Left lung (tissue), 4 donors: ENCODE measurements at regions not wholly inside any gene's neighbourhood (a gene's known extent, or its start where the extent isn't known, plus 50 kb on each side); places are given as distances from the start of the nearest gene placed in this dataset.

Source experiments
- ATAC-seq: fragments of 200-7000 bp; cut with Tn5 transposase; one replicate; pipeline ENCODE4 v1.9.1; 2020; ENCODE audit warnings: moderate library complexity
- DNase-seq, 4 donors: peaks; one replicate each; pipeline ENCODE4 v3.0.0-alpha.2; 2013 to 2020
- H3K27ac ChIP-seq, 2 donors: fragments of 200-600 bp; sonication (generic) in 1 of 2; one replicate each; pipeline versions ENCODE4 v1.5.0 to v1.8.0; 2020 to 2021
- H3K27me3 ChIP-seq, 2 donors: fragments of 200-600 bp; sonication (generic) in 1 of 2; one replicate each; pipeline versions ENCODE4 v1.5.0 to v1.8.0; 2020 to 2021
- H3K36me3 ChIP-seq, 2 donors: fragments of 200-600 bp; sonication (generic) in 1 of 2; one replicate each; pipeline versions ENCODE4 v1.5.0 to v1.8.0; 2020 to 2021
- H3K4me1 ChIP-seq, 2 donors: fragments of 200-600 bp; one replicate each; pipeline ENCODE4 v1.8.0; 2021
- H3K4me3 ChIP-seq, 2 donors: fragments of 200-600 bp; sonication (generic) in 1 of 2; one replicate each; pipeline versions ENCODE4 v1.5.0 to v1.8.0; 2020 to 2021; ENCODE audit warnings: mild to moderate bottlenecking in 1 of 2
- H3K9me3 ChIP-seq, 2 donors: fragments of 200-600 bp; sonication (generic) in 1 of 2; one replicate each; pipeline versions ENCODE4 v1.5.0 to v1.8.0; 2020 to 2021
- intact Hi-C, 2 donors: fragments of 100-400 bp; cut with DNase I; formaldehyde crosslinking; loops; one replicate each; pipeline versions ENCODE4 v1.11.2 to v1.14.2; 2022
- TF ChIP-seq, protein P1 (sequence below), 2 donors: fragments of 200-600 bp; sonication (generic) in 1 of 2; IDR thresholded peaks; one replicate each; pipeline versions ENCODE4 v1.5.0 to v1.8.0; 2021; ENCODE audit warnings: antibody characterized with exemption in 2 of 2
- donor health status: DM: no; HTN: yes; CAD: no.
- donor health status: DM: no; HTN: no; CAD: no.

DNA sequence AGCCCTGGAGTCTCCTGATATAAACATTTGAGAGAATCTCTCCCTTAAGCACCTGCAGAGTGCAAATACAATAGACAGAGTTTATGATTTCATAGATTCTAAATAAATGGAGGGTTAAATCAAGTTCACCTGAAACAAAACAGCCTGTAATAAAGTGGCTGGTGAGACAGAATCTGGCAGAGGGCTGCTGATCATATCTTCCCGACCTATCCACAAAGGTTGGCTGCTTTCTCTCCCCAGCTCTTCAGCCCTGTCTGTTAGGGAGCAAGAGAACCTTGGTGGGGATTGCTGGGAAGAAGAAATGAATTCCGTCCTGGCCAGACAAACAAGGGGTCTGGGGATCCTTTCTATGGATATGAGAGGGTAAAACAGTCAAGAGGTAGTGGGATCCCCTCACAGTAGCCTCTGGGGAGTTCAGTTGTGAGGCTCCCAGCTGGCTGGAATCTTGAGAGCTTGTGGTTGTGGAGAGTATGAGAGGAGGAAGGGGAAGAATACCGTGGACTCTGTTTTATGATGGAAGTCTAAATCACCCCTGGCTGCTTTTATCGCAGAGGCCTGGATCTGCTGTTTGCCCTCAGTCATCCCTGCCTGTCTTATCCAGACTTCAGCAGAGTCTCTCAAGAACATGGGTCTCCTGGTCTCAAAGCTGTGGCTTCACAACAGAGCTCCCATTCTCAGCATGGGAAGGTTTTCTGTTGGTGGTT, 451.3 kb downstream of the NTRK3 start:
- Histone ChIP-seq H3K27me3 (no peaks in the 10 kb centered on the region), H3K36me3 (no peaks in the 10 kb centered on the region), H3K9me3 (no peaks in the 10 kb centered on the region), H3K4me3 (no peak overlapping the region), H3K4me1 (no peaks in the 10 kb centered on the region), H3K27ac (no peak overlapping the region)
- TF ChIP-seq, protein P1, sequence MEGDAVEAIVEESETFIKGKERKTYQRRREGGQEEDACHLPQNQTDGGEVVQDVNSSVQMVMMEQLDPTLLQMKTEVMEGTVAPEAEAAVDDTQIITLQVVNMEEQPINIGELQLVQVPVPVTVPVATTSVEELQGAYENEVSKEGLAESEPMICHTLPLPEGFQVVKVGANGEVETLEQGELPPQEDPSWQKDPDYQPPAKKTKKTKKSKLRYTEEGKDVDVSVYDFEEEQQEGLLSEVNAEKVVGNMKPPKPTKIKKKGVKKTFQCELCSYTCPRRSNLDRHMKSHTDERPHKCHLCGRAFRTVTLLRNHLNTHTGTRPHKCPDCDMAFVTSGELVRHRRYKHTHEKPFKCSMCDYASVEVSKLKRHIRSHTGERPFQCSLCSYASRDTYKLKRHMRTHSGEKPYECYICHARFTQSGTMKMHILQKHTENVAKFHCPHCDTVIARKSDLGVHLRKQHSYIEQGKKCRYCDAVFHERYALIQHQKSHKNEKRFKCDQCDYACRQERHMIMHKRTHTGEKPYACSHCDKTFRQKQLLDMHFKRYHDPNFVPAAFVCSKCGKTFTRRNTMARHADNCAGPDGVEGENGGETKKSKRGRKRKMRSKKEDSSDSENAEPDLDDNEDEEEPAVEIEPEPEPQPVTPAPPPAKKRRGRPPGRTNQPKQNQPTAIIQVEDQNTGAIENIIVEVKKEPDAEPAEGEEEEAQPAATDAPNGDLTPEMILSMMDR (IDR thresholded peaks at IDR 0.05): no peak
- ATAC-seq (no peak), DNase-seq (no peak)
- intact Hi-C loops: no loop called here

GRCh38 chr15:87804451-87804850, 452.1 kb downstream of the NTRK3 start:
- Histone ChIP-seq H3K27me3 (no peaks in the 10 kb centered on the region), H3K4me1 (no peaks in the 10 kb centered on the region), H3K27ac (no peak overlapping the region), H3K4me3 (no peak overlapping the region), H3K9me3 (no peaks in the 10 kb centered on the region), H3K36me3 (no peaks in the 10 kb centered on the region)
- no peak for DNase-seq
- ATAC-seq: no peak
- intact Hi-C loops: no loop called here
- TF ChIP-seq, protein P1 (IDR thresholded peaks at IDR 0.05): no peak

GRCh38 chr15:87799838-87800237, 456.7 kb downstream of the NTRK3 start:
- no peak for ATAC-seq
- intact Hi-C loops: no loop called here
- Histone ChIP-seq H3K36me3 (no peaks in the 10 kb centered on the region), H3K4me1 (no peaks in the 10 kb centered on the region), H3K27me3 (no peaks in the 10 kb centered on the region), H3K9me3 (no peaks in the 10 kb centered on the region), H3K4me3 (no peak overlapping the region), H3K27ac (no peak overlapping the region)
- TF ChIP-seq, protein P1 (IDR thresholded peaks at IDR 0.05): no peak
- DNase-seq: no peak

DNA sequence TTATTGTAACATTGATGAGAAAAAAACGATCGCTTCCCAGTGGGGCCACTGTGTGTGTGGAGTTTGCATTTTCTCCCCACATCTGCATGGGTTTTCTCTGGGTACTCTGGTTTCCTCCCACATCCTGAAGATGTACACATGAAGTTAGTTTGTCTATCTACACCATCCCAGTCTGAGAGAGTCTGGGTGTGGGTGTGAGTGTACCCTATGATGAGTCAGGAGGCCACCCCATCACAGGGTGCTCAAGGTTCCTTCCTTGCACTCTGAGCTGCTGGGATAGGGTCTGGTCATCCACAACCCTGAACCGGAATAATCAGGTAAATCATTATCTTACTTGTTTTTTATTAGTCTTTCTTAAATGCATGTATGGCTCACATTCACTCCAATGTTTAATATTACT, 457.1 kb downstream of the NTRK3 start:
- TF ChIP-seq, protein P1 (IDR thresholded peaks at IDR 0.05): no peak
- Histone ChIP-seq H3K27me3 (no peaks in the 10 kb centered on the region), H3K4me3 (no peak overlapping the region), H3K27ac (no peak overlapping the region), H3K36me3 (no peaks in the 10 kb centered on the region), H3K9me3 (no peaks in the 10 kb centered on the region), H3K4me1 (no peaks in the 10 kb centered on the region)
- intact Hi-C loops: no loop called here
- no peak for DNase-seq
- no peak for ATAC-seq

DNA sequence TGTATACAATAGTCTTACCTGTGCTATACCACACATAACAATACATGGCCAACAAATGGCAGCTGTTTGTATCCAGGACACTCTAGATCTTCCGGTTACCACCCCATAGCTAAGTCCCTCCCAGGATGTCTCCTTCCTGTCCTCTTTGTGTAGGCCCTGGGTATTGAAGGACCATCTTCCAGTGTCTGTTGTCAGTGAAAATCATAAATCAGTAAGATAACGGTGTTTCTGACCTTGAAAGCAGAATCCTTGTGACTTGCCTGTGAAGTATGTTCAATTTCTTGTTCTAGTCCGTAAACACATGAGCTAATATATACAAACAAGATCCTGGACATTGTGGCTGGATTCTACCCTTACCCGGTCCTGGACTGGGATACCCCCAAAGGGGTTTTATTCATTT, 462.8 kb downstream of the NTRK3 start:
- H3K4me3 ChIP-seq: no peak overlapping the region
- no peaks in the 10 kb centered on the region for H3K36me3 ChIP-seq
- TF ChIP-seq, protein P1 (IDR thresholded peaks at IDR 0.05): no peak
- no peaks in the 10 kb centered on the region for H3K4me1 ChIP-seq
- no peaks in the 10 kb centered on the region for H3K9me3 ChIP-seq
- DNase-seq (no peak), ATAC-seq (no peak)
- intact Hi-C loops: no loop called here
- H3K27ac ChIP-seq: no peak overlapping the region
- H3K27me3 ChIP-seq: no peaks in the 10 kb centered on the region
